GM12878 (cell line): ENCODE measurements at regions not wholly inside any gene's neighbourhood (a gene's known extent, or its start where the extent isn't known, plus 50 kb on each side); places are given as distances from the start of the nearest gene placed in this dataset.

Experiments
- EZH2 ChIP-seq: IDR thresholded peaks from 2 replicates; pipeline ENCODE4 v1.6.1; 2012; ENCODE audit warnings: low read depth, mild to moderate bottlenecking, control low read depth, inconsistent platforms, low read length, borderline replicate concordance; ENCODE audit not compliant: control insufficient read depth
- FOXM1 ChIP-seq: IDR thresholded peaks from 2 replicates; pipeline ENCODE4 v1.6.1; 2012; ENCODE audit warnings: low read depth, mild to moderate bottlenecking, inconsistent platforms, low read length, moderate library complexity
- JUND ChIP-seq: IDR thresholded peaks from 2 replicates; pipeline ENCODE4 v1.6.1; 2012; ENCODE audit warnings: low read depth, mild to moderate bottlenecking, low read length, improper control_type of control experiment, moderate library complexity
- NR2C2 ChIP-seq: IDR thresholded peaks from 2 replicates; pipeline ENCODE4 v1.6.1; 2011; ENCODE audit warnings: borderline replicate concordance, low read depth; ENCODE audit not compliant: control insufficient read depth, insufficient read length
- RAD51 ChIP-seq: fragments of 450-650 bp; IDR thresholded peaks from 2 replicates; pipeline ENCODE4 v1.6.1; 2016; ENCODE audit warnings: moderate library complexity, mild to moderate bottlenecking, inconsistent platforms
- RB1 ChIP-seq: fragments of 450-650 bp; formaldehyde crosslinking; IDR thresholded peaks from 2 replicates; pipeline ENCODE4 v1.6.1; 2017; ENCODE audit warnings: mild to moderate bottlenecking, borderline replicate concordance
- SIN3A ChIP-seq: IDR thresholded peaks from 2 replicates; pipeline ENCODE4 v1.6.1; 2012; ENCODE audit warnings: low read depth, low read length, improper control_type of control experiment
- ZNF274 ChIP-seq: IDR thresholded peaks from one replicate; pipeline ENCODE4 v1.8.0; 2011; ENCODE audit not compliant: insufficient read length, insufficient read depth
- TF ChIP-seq, protein P1 (sequence below), 3 experiments: IDR thresholded peaks in 2 of 3; conservative IDR thresholded peaks in 1 of 3; 2 replicates each; pipeline ENCODE4 v1.5.1; 2011; ENCODE audit warnings: low read depth in 3 of 3, low read length in 3 of 3, mild to moderate bottlenecking in 3 of 3, control low read depth in 2 of 3, moderate library complexity in 2 of 3, inconsistent platforms in 1 of 3, mixed read lengths in 1 of 3; ENCODE audit not compliant: control insufficient read depth in 2 of 3, insufficient read depth in 1 of 3; ENCODE audit errors: extremely low read depth in 1 of 3
- TF ChIP-seq, protein P2 (sequence below): IDR thresholded peaks from 2 replicates; pipeline ENCODE4 v1.6.1; 2012; ENCODE audit warnings: mild to moderate bottlenecking, low read depth, low read length

DNA sequence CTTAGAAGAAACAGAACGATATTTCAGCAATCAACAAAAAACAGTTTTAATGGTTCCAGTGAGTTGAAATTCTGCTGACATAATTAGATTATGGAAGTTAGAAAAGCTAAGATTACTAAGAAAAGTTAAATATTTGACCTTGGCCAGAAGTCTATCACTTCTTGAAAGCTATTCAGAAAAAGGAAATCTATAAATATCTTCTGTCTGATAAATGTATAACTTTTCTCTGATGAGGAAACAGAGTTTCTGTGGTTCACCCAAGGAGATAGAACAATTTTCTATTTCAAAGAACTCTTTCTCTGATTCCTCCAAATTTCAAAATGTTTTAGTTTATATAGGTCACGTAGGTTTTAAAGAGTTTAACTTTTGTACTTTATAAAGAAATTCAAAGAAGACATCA is 438.4 kb upstream of the CHORDC1 start:
- TF ChIP-seq, protein P1, sequence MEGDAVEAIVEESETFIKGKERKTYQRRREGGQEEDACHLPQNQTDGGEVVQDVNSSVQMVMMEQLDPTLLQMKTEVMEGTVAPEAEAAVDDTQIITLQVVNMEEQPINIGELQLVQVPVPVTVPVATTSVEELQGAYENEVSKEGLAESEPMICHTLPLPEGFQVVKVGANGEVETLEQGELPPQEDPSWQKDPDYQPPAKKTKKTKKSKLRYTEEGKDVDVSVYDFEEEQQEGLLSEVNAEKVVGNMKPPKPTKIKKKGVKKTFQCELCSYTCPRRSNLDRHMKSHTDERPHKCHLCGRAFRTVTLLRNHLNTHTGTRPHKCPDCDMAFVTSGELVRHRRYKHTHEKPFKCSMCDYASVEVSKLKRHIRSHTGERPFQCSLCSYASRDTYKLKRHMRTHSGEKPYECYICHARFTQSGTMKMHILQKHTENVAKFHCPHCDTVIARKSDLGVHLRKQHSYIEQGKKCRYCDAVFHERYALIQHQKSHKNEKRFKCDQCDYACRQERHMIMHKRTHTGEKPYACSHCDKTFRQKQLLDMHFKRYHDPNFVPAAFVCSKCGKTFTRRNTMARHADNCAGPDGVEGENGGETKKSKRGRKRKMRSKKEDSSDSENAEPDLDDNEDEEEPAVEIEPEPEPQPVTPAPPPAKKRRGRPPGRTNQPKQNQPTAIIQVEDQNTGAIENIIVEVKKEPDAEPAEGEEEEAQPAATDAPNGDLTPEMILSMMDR (IDR thresholded peaks at IDR 0.05 in 2 of 3, conservative IDR thresholded peaks at IDR 0.05 in 1 of 3; ENCODE audit: control insufficient read depth in 2 of 3, extremely low read depth in 1 of 3, insufficient read depth in 1 of 3, low read depth in 3 of 3, low read length in 3 of 3) = no peak
- TF ChIP-seq, protein P2, sequence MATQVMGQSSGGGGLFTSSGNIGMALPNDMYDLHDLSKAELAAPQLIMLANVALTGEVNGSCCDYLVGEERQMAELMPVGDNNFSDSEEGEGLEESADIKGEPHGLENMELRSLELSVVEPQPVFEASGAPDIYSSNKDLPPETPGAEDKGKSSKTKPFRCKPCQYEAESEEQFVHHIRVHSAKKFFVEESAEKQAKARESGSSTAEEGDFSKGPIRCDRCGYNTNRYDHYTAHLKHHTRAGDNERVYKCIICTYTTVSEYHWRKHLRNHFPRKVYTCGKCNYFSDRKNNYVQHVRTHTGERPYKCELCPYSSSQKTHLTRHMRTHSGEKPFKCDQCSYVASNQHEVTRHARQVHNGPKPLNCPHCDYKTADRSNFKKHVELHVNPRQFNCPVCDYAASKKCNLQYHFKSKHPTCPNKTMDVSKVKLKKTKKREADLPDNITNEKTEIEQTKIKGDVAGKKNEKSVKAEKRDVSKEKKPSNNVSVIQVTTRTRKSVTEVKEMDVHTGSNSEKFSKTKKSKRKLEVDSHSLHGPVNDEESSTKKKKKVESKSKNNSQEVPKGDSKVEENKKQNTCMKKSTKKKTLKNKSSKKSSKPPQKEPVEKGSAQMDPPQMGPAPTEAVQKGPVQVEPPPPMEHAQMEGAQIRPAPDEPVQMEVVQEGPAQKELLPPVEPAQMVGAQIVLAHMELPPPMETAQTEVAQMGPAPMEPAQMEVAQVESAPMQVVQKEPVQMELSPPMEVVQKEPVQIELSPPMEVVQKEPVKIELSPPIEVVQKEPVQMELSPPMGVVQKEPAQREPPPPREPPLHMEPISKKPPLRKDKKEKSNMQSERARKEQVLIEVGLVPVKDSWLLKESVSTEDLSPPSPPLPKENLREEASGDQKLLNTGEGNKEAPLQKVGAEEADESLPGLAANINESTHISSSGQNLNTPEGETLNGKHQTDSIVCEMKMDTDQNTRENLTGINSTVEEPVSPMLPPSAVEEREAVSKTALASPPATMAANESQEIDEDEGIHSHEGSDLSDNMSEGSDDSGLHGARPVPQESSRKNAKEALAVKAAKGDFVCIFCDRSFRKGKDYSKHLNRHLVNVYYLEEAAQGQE = no peak
- TF ChIP-seq JUND (no peak), RAD51 (no peak), FOXM1 (no peak), SIN3A (no peak), EZH2 (no peak), NR2C2 (no peak), RB1 (no peak), ZNF274 (no peak)
